ENCODE measurements at regions not wholly inside any gene's neighbourhood (a gene's known extent, or its start where the extent isn't known, plus 50 kb on each side); places are given as distances from the start of the nearest gene placed in this dataset.

GRCh38 chr7:68440866-68441265 lies 1157.4 kb upstream of the AUTS2 start:
- TF ChIP-seq CTCF (IDR thresholded peaks at IDR 0.05): no peak
- no peak overlapping the region for H3K4me3 ChIP-seq
- DNase-seq (no peak), FAIRE-seq (no peak), ATAC-seq (no peak)
- 70 to 77% methylated on average over 6 of the region's 6 CpGs for WGBS, 2 donors
- intact Hi-C loops (cut with DNase I): no loop called here
- H3K27me3 ChIP-seq: no peaks in the 10 kb centered on the region
- H3K36me3 ChIP-seq: no peaks in the 10 kb centered on the region
- no peaks in the 10 kb centered on the region for H3K4me1 ChIP-seq
- H3K9me3 ChIP-seq: no peaks in the 10 kb centered on the region
- no peak overlapping the region for H3K27ac ChIP-seq

GRCh38 chr7:68441645-68442044 lies 1156.6 kb upstream of the AUTS2 start:
- DNase-seq: no peak
- H3K4me3 ChIP-seq: no peak overlapping the region

GRCh38 chr7:68442931-68443631 lies 1155.2 kb upstream of the AUTS2 start:
- FAIRE-seq (no peak), ATAC-seq (no peak), DNase-seq (no peak)
- Histone ChIP-seq H3K36me3 (no peaks in the 10 kb centered on the region), H3K9me3 (no peaks in the 10 kb centered on the region), H3K27me3 (no peaks in the 10 kb centered on the region), H3K27ac (no peak overlapping the region), H3K4me1 (no peaks in the 10 kb centered on the region), H3K4me3 (no peak overlapping the region)
- WGBS, 2 donors: 76 to 84% methylated on average over 6 of the region's 6 CpGs
- intact Hi-C loops (cut with DNase I): no loop called here
- TF ChIP-seq CTCF (IDR thresholded peaks at IDR 0.05): no peak

More at GRCh38 chr7:68441645-68442044, 1156.6 kb upstream of the AUTS2 start:
- Histone ChIP-seq H3K9me3 (no peaks in the 10 kb centered on the region), H3K27ac (no peak overlapping the region), H3K4me1 (no peaks in the 10 kb centered on the region), H3K36me3 (no peaks in the 10 kb centered on the region), H3K27me3 (no peaks in the 10 kb centered on the region)
- TF ChIP-seq CTCF (IDR thresholded peaks at IDR 0.05): no peak
- ATAC-seq: no peak
- FAIRE-seq: no peak
- 82 to 87% methylated on average over 8 of the region's 8 CpGs for WGBS, 2 donors
- intact Hi-C loops (cut with DNase I): no loop called here

GRCh38 chr7:68444042-68444441 lies 1154.2 kb upstream of the AUTS2 start:
- ATAC-seq (no peak), FAIRE-seq (no peak), DNase-seq (no peak)
- no peak overlapping the region for H3K4me3 ChIP-seq
- H3K36me3 ChIP-seq: no peaks in the 10 kb centered on the region
- H3K27ac ChIP-seq: no peak overlapping the region
- no peaks in the 10 kb centered on the region for H3K4me1 ChIP-seq
- WGBS, 2 donors: 73 to 83% methylated on average over 2 of the region's 2 CpGs
- H3K27me3 ChIP-seq: no peaks in the 10 kb centered on the region
- no peaks in the 10 kb centered on the region for H3K9me3 ChIP-seq
- intact Hi-C loops (cut with DNase I): no loop called here
- no peak for TF ChIP-seq CTCF (IDR thresholded peaks at IDR 0.05)

- Histone ChIP-seq H3K27me3 (no peaks in the 10 kb centered on the region), H3K27ac (no peak overlapping the region), H3K36me3 (no peaks in the 10 kb centered on the region), H3K9me3 (no peaks in the 10 kb centered on the region), H3K4me3 (no peak overlapping the region), H3K4me1 (no peaks in the 10 kb centered on the region)
- FAIRE-seq: no peak
- intact Hi-C loops (cut with DNase I): no loop called here
- DNase-seq: no peak
- TF ChIP-seq CTCF (IDR thresholded peaks at IDR 0.05): no peak
- no peak for ATAC-seq
- 22 to 28% methylated on average over 3 of the region's 3 CpGs for WGBS, 2 donors
Observed at GRCh38 chr7:68444956-68445355, 1153.3 kb upstream of the AUTS2 start.

Data from pancreas (tissue), 10 donors.